ENCODE measurements at regions not wholly inside any gene's neighbourhood (a gene's known extent, or its start where the extent isn't known, plus 50 kb on each side); places are given as distances from the start of the nearest gene placed in this dataset.

DNA sequence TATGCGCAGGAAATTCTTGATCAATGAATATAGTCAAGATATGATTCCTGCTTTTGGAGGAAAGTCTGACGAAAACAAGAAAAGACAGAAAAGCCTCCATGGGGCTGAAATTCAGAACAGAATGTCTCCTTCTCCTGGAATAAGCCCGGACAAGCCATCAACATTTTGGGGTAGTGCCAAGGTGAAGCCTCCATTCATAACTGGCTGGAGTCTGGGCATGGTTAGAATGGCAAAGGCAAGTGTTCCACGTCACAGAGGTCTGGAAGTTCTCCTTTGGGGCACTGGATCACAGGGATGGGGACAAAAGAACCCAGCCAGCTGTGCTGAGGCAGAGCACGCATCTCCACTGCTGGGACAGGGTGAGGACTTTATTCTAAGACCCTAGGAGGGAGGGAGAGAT lies 505.7 kb downstream of the CMPK2 start:
- TF ChIP-seq, protein P1, sequence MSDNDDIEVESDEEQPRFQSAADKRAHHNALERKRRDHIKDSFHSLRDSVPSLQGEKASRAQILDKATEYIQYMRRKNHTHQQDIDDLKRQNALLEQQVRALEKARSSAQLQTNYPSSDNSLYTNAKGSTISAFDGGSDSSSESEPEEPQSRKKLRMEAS (IDR thresholded peaks at IDR 0.05; ENCODE audit: low read depth, low read length), result no peak
- TF ChIP-seq POLR2A (IDR thresholded peaks at IDR 0.05; ENCODE audit: extremely low read depth, insufficient read length) (no peak), CTCF (IDR thresholded peaks at IDR 0.05; ENCODE audit: low read depth, low read length) (no peak), MYC (IDR thresholded peaks at IDR 0.05; ENCODE audit: low read depth, low read length) (no peak)
- no peak overlapping the region for H3K4me3 ChIP-seq (ENCODE audit: low read depth, low read length)
- DNase-seq (ENCODE audit: low read depth), result no peak

- no peak for DNase-seq (ENCODE audit: low read depth)
- H3K4me3 ChIP-seq (ENCODE audit: low read depth, low read length), result no peak overlapping the region
- TF ChIP-seq, protein P1 (IDR thresholded peaks at IDR 0.05; ENCODE audit: low read depth, low read length), result no peak
- TF ChIP-seq CTCF (IDR thresholded peaks at IDR 0.05; ENCODE audit: low read depth, low read length), result no peak
- no peak for TF ChIP-seq MYC (IDR thresholded peaks at IDR 0.05; ENCODE audit: low read depth, low read length)
- TF ChIP-seq POLR2A (IDR thresholded peaks at IDR 0.05; ENCODE audit: extremely low read depth, insufficient read length), result no peak
These were observed 502.8 kb downstream of the CMPK2 start for GRCh38 chr2:6362671-6363450.

- no peak overlapping the region for H3K4me3 ChIP-seq (ENCODE audit: low read depth, low read length)
- DNase-seq (ENCODE audit: low read depth), result no peak
- TF ChIP-seq MYC (IDR thresholded peaks at IDR 0.05; ENCODE audit: low read depth, low read length) (no peak), CTCF (IDR thresholded peaks at IDR 0.05; ENCODE audit: low read depth, low read length) (no peak), POLR2A (IDR thresholded peaks at IDR 0.05; ENCODE audit: extremely low read depth, insufficient read length) (no peak)
- TF ChIP-seq, protein P1 (IDR thresholded peaks at IDR 0.05; ENCODE audit: low read depth, low read length), result no peak
These were observed 497.4 kb downstream of the CMPK2 start for GRCh38 chr2:6368281-6368680.

- no peak overlapping the region for H3K4me3 ChIP-seq (ENCODE audit: low read depth, low read length)
- DNase-seq (ENCODE audit: low read depth), result no peak
- TF ChIP-seq CTCF (IDR thresholded peaks at IDR 0.05; ENCODE audit: low read depth, low read length) (no peak), MYC (IDR thresholded peaks at IDR 0.05; ENCODE audit: low read depth, low read length) (no peak), POLR2A (IDR thresholded peaks at IDR 0.05; ENCODE audit: extremely low read depth, insufficient read length) (no peak)
- TF ChIP-seq, protein P1 (IDR thresholded peaks at IDR 0.05; ENCODE audit: low read depth, low read length), result no peak
These were observed 496.4 kb downstream of the CMPK2 start for GRCh38 chr2:6369266-6369665.

DNA sequence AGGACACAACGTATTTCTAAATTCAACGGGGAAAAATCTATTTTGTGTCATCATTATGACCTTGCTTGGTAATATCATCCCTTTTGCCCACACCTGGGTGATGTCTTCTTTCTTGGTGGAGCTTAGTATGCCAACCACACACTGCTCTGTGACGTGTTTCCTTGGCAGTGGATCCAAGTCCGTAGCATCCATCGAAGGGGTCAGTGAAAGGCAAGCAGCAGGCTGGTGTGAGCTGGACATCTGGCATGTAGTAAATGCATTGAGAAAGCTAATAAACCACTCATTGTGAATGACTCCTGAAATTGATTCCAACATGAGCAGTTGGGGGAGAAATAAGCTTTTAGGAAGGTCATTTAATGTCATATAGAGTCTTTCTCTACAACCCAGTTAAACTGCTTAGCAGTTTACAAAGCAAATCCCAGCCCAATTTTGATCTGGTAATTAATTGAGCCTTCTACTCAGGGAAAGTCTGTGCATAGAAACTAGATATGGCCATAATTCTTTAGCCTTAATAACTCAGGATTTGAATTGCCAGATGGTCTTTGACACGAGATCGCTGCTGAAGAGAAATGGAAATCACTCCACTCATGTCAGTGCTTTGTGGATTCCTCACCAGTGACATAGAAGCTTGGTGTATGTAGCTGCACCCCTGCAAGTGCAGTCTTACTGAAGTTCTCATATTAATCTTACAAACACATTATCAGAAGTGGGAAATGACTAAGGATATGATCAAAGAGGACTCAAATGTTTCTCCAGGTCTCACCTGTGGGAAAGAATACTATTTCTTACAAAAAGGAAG lies 494.8 kb downstream of the CMPK2 start:
- H3K4me3 ChIP-seq (ENCODE audit: low read depth, low read length), result no peak overlapping the region
- DNase-seq (ENCODE audit: low read depth), result no peak
- TF ChIP-seq, protein P1 (IDR thresholded peaks at IDR 0.05; ENCODE audit: low read depth, low read length), result no peak
- TF ChIP-seq POLR2A (IDR thresholded peaks at IDR 0.05; ENCODE audit: extremely low read depth, insufficient read length), result no peak
- TF ChIP-seq MYC (IDR thresholded peaks at IDR 0.05; ENCODE audit: low read depth, low read length), result no peak
- TF ChIP-seq CTCF (IDR thresholded peaks at IDR 0.05; ENCODE audit: low read depth, low read length), result no peak
